H1 (cell line): ENCODE measurements at regions not wholly inside any gene's neighbourhood (a gene's known extent, or its start where the extent isn't known, plus 50 kb on each side); places are given as distances from the start of the nearest gene placed in this dataset.

ENCODE experiments used
- CTCF ChIA-PET: fragments of 300-600 bp; sonication (Branson Sonifier 250); formaldehyde crosslinking; loops from one replicate; lab custom pipeline; 2021; ENCODE audit not compliant: partially characterized antibody; lab: Charles Lee
- POLR2A ChIA-PET: fragments of 300-600 bp; sonication (Branson Sonifier 250); formaldehyde crosslinking; loops from one replicate; lab custom pipeline; 2021; ENCODE audit warnings: inconsistent platforms; ENCODE audit not compliant: partially characterized antibody; lab: Charles Lee
- DNase-seq, 2 experiments: peaks; one replicate each; pipeline versions ENCODE4 v3.0.0 to v3.0.0-alpha.2; 2010 to 2022; ENCODE audit warnings: low spot score in 2 of 2, low read depth in 1 of 2, mixed read lengths in 1 of 2
- FAIRE-seq: peaks from 2 replicates; lab custom pipeline; 2011; peaks lifted over from hg19 to GRCh38; lab: Jason Lieb, UNC
- H2AFZ ChIP-seq: 2 replicates; pipeline ENCODE4 v1.8.1; 2012; ENCODE audit warnings: low read length, inconsistent platforms
- H2AK5ac ChIP-seq: 2 replicates; pipeline ENCODE4 v1.6.1; 2013; ENCODE audit warnings: low read depth, low read length
- H2BK120ac ChIP-seq: replicated peaks from 2 replicates; pipeline ENCODE3; 2013; ENCODE audit warnings: low read depth, low read length, inconsistent platforms
- H2BK12ac ChIP-seq: 2 replicates; pipeline ENCODE4 v1.6.1; 2013; ENCODE audit warnings: low read depth, low read length
- H2BK15ac ChIP-seq: 2 replicates; pipeline ENCODE4 v1.6.1; 2013; ENCODE audit warnings: low read length
- H2BK20ac ChIP-seq: 2 replicates; pipeline ENCODE4 v1.6.1; 2013; ENCODE audit warnings: low read length
- H2BK5ac ChIP-seq: 2 replicates; pipeline ENCODE4 v1.6.1; 2013; ENCODE audit warnings: low read depth, low read length
- H3K14ac ChIP-seq: 2 replicates; pipeline ENCODE4 v1.6.1; 2013; ENCODE audit warnings: inconsistent platforms; ENCODE audit not compliant: insufficient read length
- H3K18ac ChIP-seq: 2 replicates; pipeline ENCODE4 v1.6.1; 2013; ENCODE audit warnings: low read length; ENCODE audit errors: extremely low read depth
- H3K23ac ChIP-seq: 2 replicates; pipeline ENCODE4 v1.6.1; 2013; ENCODE audit warnings: inconsistent platforms; ENCODE audit not compliant: insufficient read length
- H3K23me2 ChIP-seq: 2 replicates; pipeline ENCODE4 v1.6.1; 2013; ENCODE audit warnings: low read depth, low read length
- H3K27ac ChIP-seq: 2 replicates; pipeline ENCODE4 v1.6.1; 2011; ENCODE audit warnings: low read depth, low read length, inconsistent platforms
- H3K27me3 ChIP-seq, 4 experiments: replicated peaks in 1 of 4; 1 replicate in 1 of 4; 2 replicates in 3 of 4; pipeline versions ENCODE4 v1.6.1 to v1.8.1; 2011 to 2013; ENCODE audit warnings: low read length in 3 of 4, mild to moderate bottlenecking in 3 of 4, inconsistent platforms in 2 of 4, mixed read lengths in 2 of 4, moderate library complexity in 1 of 4; ENCODE audit not compliant: control insufficient read depth in 3 of 4, insufficient read depth in 3 of 4; ENCODE audit errors: extremely low read depth in 1 of 4
- H3K36me3 ChIP-seq, 4 experiments: 2 replicates each; pipeline versions ENCODE4 v1.6.1 to v1.8.1; 2011 to 2013; ENCODE audit warnings: mild to moderate bottlenecking in 4 of 4, low read length in 3 of 4, moderate library complexity in 2 of 4, control low read depth in 1 of 4, inconsistent platforms in 1 of 4; ENCODE audit not compliant: insufficient read depth in 4 of 4, control insufficient read depth in 2 of 4
- H3K4ac ChIP-seq: replicated peaks from 2 replicates; pipeline ENCODE3; 2013; ENCODE audit warnings: low read length, low read depth, mixed read lengths, inconsistent platforms; ENCODE audit not compliant: insufficient read length
- H3K4me1 ChIP-seq, 4 experiments: replicated peaks in 1 of 4; 1 replicate in 1 of 4; 2 replicates in 3 of 4; pipeline versions ENCODE4 v1.6.1 to v1.8.1; 2011 to 2013; ENCODE audit warnings: low read length in 3 of 4, inconsistent platforms in 2 of 4, mixed read lengths in 1 of 4; ENCODE audit not compliant: insufficient read depth in 4 of 4, control insufficient read depth in 3 of 4
- H3K4me2 ChIP-seq, 2 experiments: 2 replicates each; pipeline versions ENCODE4 v1.6.1 to v1.8.1; 2011 to 2013; ENCODE audit warnings: low read depth in 2 of 2, low read length in 2 of 2, control low read depth in 1 of 2, inconsistent platforms in 1 of 2, mild to moderate bottlenecking in 1 of 2; ENCODE audit not compliant: insufficient read depth in 1 of 2
- H3K4me3 ChIP-seq, 4 experiments: fragments of 200-600, 300-600 bp in 1 of 4; sonication (generic), shearing (Covaris generic), sonication (Bioruptor Twin) in 1 of 4; 2 replicates each; pipeline versions ENCODE4 v1.5.1 to v1.8.1; 2011 to 2016; ENCODE audit warnings: low read length in 4 of 4, low read depth in 3 of 4, control low read depth in 2 of 4, inconsistent platforms in 2 of 4, mild to moderate bottlenecking in 2 of 4, mixed read lengths in 1 of 4, moderate library complexity in 1 of 4; ENCODE audit not compliant: insufficient read depth in 2 of 4; ENCODE audit errors: extremely low read depth in 1 of 4
- H3K56ac ChIP-seq: replicated peaks from 2 replicates; pipeline ENCODE3; 2013; ENCODE audit warnings: low read depth, mild to moderate bottlenecking, mixed read lengths, low read length, inconsistent platforms; ENCODE audit not compliant: insufficient read length
- H3K79me1 ChIP-seq: 2 replicates; pipeline ENCODE4 v1.6.1; 2013; ENCODE audit warnings: low read depth, low read length, control low read depth
- H3K79me2 ChIP-seq, 2 experiments: 2 replicates each; pipeline versions ENCODE4 v1.6.1 to v1.8.1; 2012 to 2013; ENCODE audit warnings: low read length in 2 of 2, mild to moderate bottlenecking in 2 of 2, inconsistent platforms in 1 of 2; ENCODE audit not compliant: insufficient read depth in 2 of 2, control insufficient read depth in 1 of 2
- H3K9ac ChIP-seq, 4 experiments: replicated peaks in 1 of 4; 1 replicate in 1 of 4; 2 replicates in 3 of 4; pipeline versions ENCODE4 v1.6.1 to v1.8.1; 2011 to 2013; ENCODE audit warnings: low read depth in 3 of 4, low read length in 3 of 4, control low read depth in 2 of 4, mild to moderate bottlenecking in 2 of 4, moderate library complexity in 2 of 4, inconsistent platforms in 1 of 4; ENCODE audit errors: extremely low read depth in 1 of 4
- H3K9me3 ChIP-seq, 2 experiments: 2 replicates each; pipeline versions ENCODE4 v1.6.1 to v1.8.1; 2012 to 2013; ENCODE audit warnings: mild to moderate bottlenecking in 2 of 2, moderate library complexity in 2 of 2, control low read depth in 1 of 2, inconsistent platforms in 1 of 2, low read depth in 1 of 2, low read length in 1 of 2, mixed read lengths in 1 of 2; ENCODE audit not compliant: insufficient read depth in 2 of 2
- H4K20me1 ChIP-seq, 2 experiments: replicated peaks in 1 of 2; 2 replicates each; pipeline versions ENCODE3 to v1.8.1; 2011 to 2013; ENCODE audit warnings: inconsistent platforms in 2 of 2, low read length in 2 of 2, mild to moderate bottlenecking in 1 of 2; ENCODE audit not compliant: insufficient read depth in 2 of 2, control insufficient read depth in 1 of 2
- H4K5ac ChIP-seq: 2 replicates; pipeline ENCODE4 v1.6.1; 2013; ENCODE audit warnings: low read length, low read depth, mixed read lengths, inconsistent platforms; ENCODE audit not compliant: insufficient read length
- H4K8ac ChIP-seq: 2 replicates; pipeline ENCODE4 v1.8.0; 2013; ENCODE audit warnings: mild to moderate bottlenecking, moderate library complexity, low read length, inconsistent platforms; ENCODE audit not compliant: insufficient read depth; ENCODE audit errors: extremely low read depth
- H4K91ac ChIP-seq: replicated peaks from 2 replicates; pipeline ENCODE3; 2013; ENCODE audit warnings: low read length, mixed read lengths, inconsistent platforms; ENCODE audit not compliant: insufficient read length
- BACH1 ChIP-seq: IDR thresholded peaks from 2 replicates; pipeline ENCODE4 v1.6.1; 2012; ENCODE audit warnings: low read length, improper control_type of control experiment

DNA sequence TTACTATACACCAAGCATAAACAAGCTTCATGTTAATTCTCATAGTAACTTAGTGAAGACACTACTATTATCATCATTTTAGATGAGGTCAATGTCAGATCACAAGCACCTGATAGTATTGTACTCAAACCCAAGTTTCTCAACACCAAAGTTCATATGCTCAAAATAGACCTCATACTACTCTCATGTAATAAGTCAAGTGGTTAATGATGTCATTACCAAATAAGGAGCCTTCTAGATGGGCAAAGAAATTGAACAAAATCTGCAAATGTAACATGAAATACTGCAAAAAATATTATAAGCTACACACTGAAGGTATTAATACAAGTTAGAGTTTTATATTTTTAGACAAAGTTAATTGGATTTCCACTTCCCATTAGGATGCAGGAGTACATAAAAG lies 144.0 kb upstream of the CHRM3 start:
- H4K8ac ChIP-seq = no peak overlapping the region
- H3K9ac ChIP-seq = no peak overlapping the region
- H2BK5ac ChIP-seq = no peak overlapping the region
- H3K27me3 ChIP-seq = no peaks in the 10 kb centered on the region
- CTCF ChIA-PET = no interaction called here
- no peaks in the 10 kb centered on the region for H3K36me3 ChIP-seq
- no peaks in the 10 kb centered on the region for H3K9me3 ChIP-seq
- H2AFZ ChIP-seq = no peak overlapping the region
- FAIRE-seq = no peak
- H2AK5ac ChIP-seq = no peak overlapping the region
- no peaks in the 10 kb centered on the region for H4K20me1 ChIP-seq
- H3K4me2 ChIP-seq = peak overlapping the region in 1 of 2 experiments; percentile 59; a peak in 1 of 4 replicates
- no peak overlapping the region for H3K56ac ChIP-seq
- H3K4ac ChIP-seq = no peak overlapping the region
- H2BK120ac ChIP-seq = no peak overlapping the region
- H3K4me1 ChIP-seq = peaks cover 0 to 6% (median 4%) of the 10 kb centered on the region in 4 experiments; a peak in 4 of 7 replicates
- H3K18ac ChIP-seq = no peak overlapping the region
- H3K27ac ChIP-seq = no peak overlapping the region
- peak overlapping the region in 1 of 4 experiments; percentile 41; a peak in 1 of 8 replicates for H3K4me3 ChIP-seq
- POLR2A ChIA-PET = no interaction called here
- no peak overlapping the region for H2BK15ac ChIP-seq
- H3K23ac ChIP-seq = no peak overlapping the region
- H3K79me1 ChIP-seq = no peaks in the 10 kb centered on the region
- no peaks in the 10 kb centered on the region for H3K23me2 ChIP-seq
- H4K91ac ChIP-seq = no peak overlapping the region
- DNase-seq = no peak
- no peak overlapping the region for H3K14ac ChIP-seq
- TF ChIP-seq BACH1 = no peak
- TF ChIP-seq, all 59 proteins: peak for 0
- Histone ChIP-seq H2BK20ac (no peak overlapping the region), H4K5ac (no peak overlapping the region), H3K79me2 (no peaks in the 10 kb centered on the region), H2BK12ac (no peak overlapping the region; the same call in 1 of the 2 replicates)
